MCF 10A (cell line): ENCODE measurements at regions not wholly inside any gene's neighbourhood (a gene's known extent, or its start where the extent isn't known, plus 50 kb on each side); places are given as distances from the start of the nearest gene placed in this dataset.

Experiments used
- BruUV-seq: library from RNA; stranded (reverse); fragments of 400-500 nt; replicated peaks from 2 replicates; lab custom pipeline; 2021; lab: Mats Ljungman, UMichigan
- CTCF ChIA-PET: fragments of 300-600 bp; sonication (Branson Sonifier 250); formaldehyde crosslinking; extraction: SDS; loops from one replicate; lab custom pipeline; 2021; ENCODE audit warnings: antibody characterized with exemption, inconsistent platforms; lab: Yijun Ruan, JAX
- POLR2A ChIA-PET: fragments of 300-600, 350-650 bp; sonication (Branson Sonifier 250); formaldehyde crosslinking; extraction: SDS; loops from one replicate; lab custom pipeline; 2020; ENCODE audit warnings: antibody characterized with exemption, inconsistent platforms; lab: Yijun Ruan, JAX
- DNase-seq: peaks from one replicate; pipeline ENCODE4 v3.0.0-alpha.2; 2018; ENCODE audit not compliant: unreplicated experiment
- H3K27ac Mint-ChIP-seq: one replicate; pipeline ENCODE4 v1.8.0; 2022; ENCODE audit warnings: mild to moderate bottlenecking, low read depth, mixed read lengths; ENCODE audit not compliant: unreplicated experiment
- H3K27me3 Mint-ChIP-seq: one replicate; pipeline ENCODE4 v1.8.0; 2022; ENCODE audit warnings: mixed read lengths; ENCODE audit not compliant: insufficient read depth, unreplicated experiment
- H3K36me3 Mint-ChIP-seq: one replicate; pipeline ENCODE4 v1.8.0; 2022; ENCODE audit warnings: mild to moderate bottlenecking, moderate library complexity, mixed read lengths; ENCODE audit not compliant: insufficient read depth, unreplicated experiment
- H3K4me1 Mint-ChIP-seq: one replicate; pipeline ENCODE4 v1.8.0; 2022; ENCODE audit warnings: mixed read lengths; ENCODE audit not compliant: insufficient read depth, unreplicated experiment
- H3K4me3 Mint-ChIP-seq: one replicate; pipeline ENCODE4 v1.8.0; 2022; ENCODE audit warnings: mild to moderate bottlenecking, moderate library complexity, mixed read lengths; ENCODE audit not compliant: unreplicated experiment
- H3K9me3 Mint-ChIP-seq: one replicate; pipeline ENCODE4 v1.8.0; 2022; ENCODE audit warnings: mixed read lengths; ENCODE audit not compliant: unreplicated experiment
- CTCF ChIP-seq: fragments of 200-600 bp; IDR thresholded peaks from one replicate; pipeline ENCODE4 v1.8.0; 2022; ENCODE audit warnings: antibody characterized with exemption, mild to moderate bottlenecking; ENCODE audit not compliant: unreplicated experiment
- intact Hi-C: fragments of 100-400 bp; cut with micrococcal nuclease; formaldehyde crosslinking; loops from 2 replicates; pipeline ENCODE4 v1.14.1; 2022

GRCh38 chr7:95660023-95660434, 63.7 kb upstream of the PDK4 start:
- no peak overlapping the region for H3K27ac Mint-ChIP-seq
- CTCF ChIA-PET: no interaction called here
- no TSS peak for BruUV-seq
- no peak for DNase-seq
- TF ChIP-seq CTCF: no peak
- H3K4me3 Mint-ChIP-seq: no peak overlapping the region
- peaks cover 11% of the 10 kb centered on the region for H3K4me1 Mint-ChIP-seq
- no peaks in the 10 kb centered on the region for H3K27me3 Mint-ChIP-seq
- POLR2A ChIA-PET: interaction anchor here (0.8 kb wide), 1 partner anchor 31 kb away, joined by 5 read pairs; no protein-coding TSS in a partner anchor
- intact Hi-C loops: no loop called here
- H3K9me3 Mint-ChIP-seq: peaks cover 8% of the 10 kb centered on the region
- H3K36me3 Mint-ChIP-seq: no peaks in the 10 kb centered on the region

GRCh38 chr7:95658676-95659075, 62.4 kb upstream of the PDK4 start:
- Mint-ChIP-seq H3K27me3 (no peaks in the 10 kb centered on the region), H3K27ac (no peak overlapping the region), H3K4me3 (no peak overlapping the region), H3K36me3 (no peaks in the 10 kb centered on the region), H3K9me3 (peaks cover 8% of the 10 kb centered on the region), H3K4me1 (peaks cover 11% of the 10 kb centered on the region)
- ChIA-PET POLR2A (no interaction called here), CTCF (interaction anchor here (0.5 kb wide), 1 partner anchor 32 kb away, joined by 3 read pairs; no protein-coding TSS in a partner anchor)
- no peak for DNase-seq
- BruUV-seq: no TSS peak
- intact Hi-C loops: no loop called here
- TF ChIP-seq CTCF: no peak

GRCh38 chr7:95649546-95649945, 53.2 kb upstream of the PDK4 start:
- Mint-ChIP-seq H3K27ac (no peak overlapping the region), H3K9me3 (no peaks in the 10 kb centered on the region), H3K36me3 (no peaks in the 10 kb centered on the region), H3K4me1 (no peaks in the 10 kb centered on the region), H3K4me3 (no peak overlapping the region), H3K27me3 (peaks cover 26% of the 10 kb centered on the region)
- ChIA-PET POLR2A (no interaction called here), CTCF (interaction anchor here (0.7 kb wide), 1 partner anchor 133 kb away, joined by 3 read pairs; no protein-coding TSS in a partner anchor)
- intact Hi-C loops: no loop called here
- DNase-seq: no peak
- no TSS peak for BruUV-seq
- no peak for TF ChIP-seq CTCF

- H3K27ac Mint-ChIP-seq: no peak overlapping the region
- H3K4me1 Mint-ChIP-seq: no peaks in the 10 kb centered on the region
- H3K9me3 Mint-ChIP-seq: no peaks in the 10 kb centered on the region
- ChIA-PET POLR2A (interaction anchor here (0.7 kb wide), 1 partner anchor 96 kb away, joined by 3 read pairs; no protein-coding TSS in a partner anchor), CTCF (no interaction called here)
- intact Hi-C loops: no loop called here
- no peaks in the 10 kb centered on the region for H3K36me3 Mint-ChIP-seq
- no TSS peak for BruUV-seq
- peaks cover 26% of the 10 kb centered on the region for H3K27me3 Mint-ChIP-seq
- no peak overlapping the region for H3K4me3 Mint-ChIP-seq
- TF ChIP-seq CTCF: no peak
- no peak for DNase-seq
Observed at GRCh38 chr7:95646350-95646749, 50.0 kb upstream of the PDK4 start.
